Neural cell (in vitro differentiated cells): ENCODE measurements at regions not wholly inside any gene's neighbourhood (a gene's known extent, or its start where the extent isn't known, plus 50 kb on each side); places are given as distances from the start of the nearest gene placed in this dataset.

Experiments used
- H2AFZ ChIP-seq: fragments of 200-600, 300-800 bp; sonication (generic), shearing (Covaris generic); 2 replicates; pipeline ENCODE4 v1.6.0; 2014; ENCODE audit warnings: low read depth, mild to moderate bottlenecking, antibody characterized with exemption, low read length, moderate library complexity
- H3F3A ChIP-seq: fragments of 200-600 bp; shearing (Covaris generic); 2 replicates; pipeline ENCODE4 v1.6.1; 2016; ENCODE audit warnings: mild to moderate bottlenecking, moderate library complexity, mixed read lengths, antibody characterized with exemption, low read length; ENCODE audit not compliant: insufficient read depth, poor library complexity, severe bottlenecking
- H3K27ac ChIP-seq: fragments of 200-600, 300-800 bp; sonication (generic), shearing (Covaris generic); 2 replicates; pipeline ENCODE4 v1.5.1; 2014; ENCODE audit warnings: mild to moderate bottlenecking, low read length, moderate library complexity
- H3K27me3 ChIP-seq: fragments of 300-800, 200-600 bp; sonication (generic), shearing (Covaris generic); 2 replicates; pipeline ENCODE4 v1.6.0; 2014; ENCODE audit warnings: mild to moderate bottlenecking, low read depth, low read length, moderate library complexity; ENCODE audit not compliant: insufficient read depth
- H3K36me3 ChIP-seq: fragments of 300-800, 200-600 bp; sonication (generic), shearing (Covaris generic); 2 replicates; pipeline ENCODE4 v1.5.1; 2014; ENCODE audit warnings: mild to moderate bottlenecking, antibody characterized with exemption, low read length, moderate library complexity; ENCODE audit not compliant: insufficient read depth
- H3K4me2 ChIP-seq: fragments of 300-800, 200-600 bp; sonication (generic), shearing (Covaris generic); 2 replicates; pipeline ENCODE4 v1.6.0; 2014; ENCODE audit warnings: mild to moderate bottlenecking, low read length
- H3K4me3 ChIP-seq: fragments of 300-800, 200-600 bp; sonication (generic), shearing (Covaris generic); 2 replicates; pipeline ENCODE4 v1.5.1; 2014; ENCODE audit warnings: mild to moderate bottlenecking, low read length, moderate library complexity
- H3K79me2 ChIP-seq: fragments of 200-600 bp; shearing (Covaris generic); replicated peaks from 2 replicates; pipeline ENCODE4 v1.6.0; 2014; ENCODE audit warnings: mild to moderate bottlenecking, low read length, moderate library complexity; ENCODE audit not compliant: insufficient read depth
- H3K9ac ChIP-seq: fragments of 300-800, 200-600 bp; sonication (generic), shearing (Covaris generic); 2 replicates; pipeline ENCODE4 v1.6.1; 2016; ENCODE audit warnings: mild to moderate bottlenecking, low read length, mixed read lengths
- H3K9me2 ChIP-seq: fragments of 200-600 bp; shearing (Covaris generic); 2 replicates; pipeline ENCODE4 v1.6.1; 2016; ENCODE audit warnings: mild to moderate bottlenecking, low read length, mixed read lengths; ENCODE audit not compliant: insufficient read depth
- H3K9me3 ChIP-seq: fragments of 200-600, 300-800 bp; sonication (generic), shearing (Covaris generic); 2 replicates; pipeline ENCODE4 v1.6.1; 2016; ENCODE audit warnings: mild to moderate bottlenecking, mixed run types, low read length, moderate library complexity, mixed read lengths
- H4K20me1 ChIP-seq: fragments of 200-600 bp; shearing (Covaris generic); 2 replicates; pipeline ENCODE4 v1.6.1; 2016; ENCODE audit warnings: mild to moderate bottlenecking, mixed run types; ENCODE audit not compliant: insufficient read depth
- EP300 ChIP-seq: fragments of 450-650 bp; conservative IDR thresholded peaks from 2 replicates; pipeline ENCODE4 v1.6.1; 2014; ENCODE audit warnings: antibody characterized with exemption, mild to moderate bottlenecking, moderate library complexity; ENCODE audit not compliant: poor library complexity, severe bottlenecking
- EZH2 ChIP-seq: fragments of 200-600, 300-800 bp; shearing (Covaris generic), sonication (generic); IDR thresholded peaks from 2 replicates; pipeline ENCODE4 v1.6.1; 2014; ENCODE audit warnings: antibody characterized with exemption, low read length, borderline replicate concordance, mild to moderate bottlenecking; ENCODE audit not compliant: insufficient read depth, poor library complexity, severe bottlenecking
- MXI1 ChIP-seq: fragments of 450-650 bp; conservative IDR thresholded peaks from 2 replicates; pipeline ENCODE4 v1.6.1; 2014; ENCODE audit warnings: antibody characterized with exemption, mild to moderate bottlenecking; ENCODE audit not compliant: poor library complexity, severe bottlenecking
- POLR2AphosphoS5 ChIP-seq: IDR thresholded peaks from 2 replicates; pipeline ENCODE4 v1.6.1; 2012
- RAD21 ChIP-seq: fragments of 450-650 bp; conservative IDR thresholded peaks from 2 replicates; pipeline ENCODE4 v1.6.1; 2014; ENCODE audit warnings: antibody characterized with exemption, mild to moderate bottlenecking, moderate library complexity
- REST ChIP-seq: IDR thresholded peaks from 2 replicates; pipeline ENCODE4 v1.6.1; 2012; ENCODE audit warnings: borderline replicate concordance
- SMC3 ChIP-seq: fragments of 450-650 bp; conservative IDR thresholded peaks from 2 replicates; pipeline ENCODE4 v1.6.1; 2014; ENCODE audit warnings: antibody characterized with exemption, mild to moderate bottlenecking, moderate library complexity; ENCODE audit not compliant: poor library complexity
- TAF1 ChIP-seq: IDR thresholded peaks from 2 replicates; pipeline ENCODE4 v1.6.1; 2012; ENCODE audit warnings: low read depth
- TF ChIP-seq, protein P1 (sequence below): fragments of 450-650 bp; IDR thresholded peaks from 2 replicates; pipeline ENCODE4 v1.5.1; 2014; ENCODE audit warnings: antibody characterized with exemption, mild to moderate bottlenecking, moderate library complexity; ENCODE audit not compliant: poor library complexity, severe bottlenecking

GRCh38 chrX:42463706-42464490, 314.1 kb downstream of the PPP1R2C start:
- Histone ChIP-seq H4K20me1 (no peaks in the 10 kb centered on the region), H3K79me2 (no peaks in the 10 kb centered on the region), H3K4me2 (no peak overlapping the region), H3K27me3 (no peaks in the 10 kb centered on the region), H2AFZ (no peak overlapping the region), H3K9ac (no peak overlapping the region), H3K9me2 (no peaks in the 10 kb centered on the region), H3K9me3 (no peaks in the 10 kb centered on the region), H3K4me3 (no peak overlapping the region), H3K36me3 (no peaks in the 10 kb centered on the region), H3F3A (no peaks in the 10 kb centered on the region), H3K27ac (no peak overlapping the region)
- no peak for TF ChIP-seq SMC3
- TF ChIP-seq MXI1 = no peak
- TF ChIP-seq REST = no peak
- no peak for TF ChIP-seq EZH2
- no peak for TF ChIP-seq RAD21
- no peak for TF ChIP-seq TAF1
- TF ChIP-seq, protein P1, sequence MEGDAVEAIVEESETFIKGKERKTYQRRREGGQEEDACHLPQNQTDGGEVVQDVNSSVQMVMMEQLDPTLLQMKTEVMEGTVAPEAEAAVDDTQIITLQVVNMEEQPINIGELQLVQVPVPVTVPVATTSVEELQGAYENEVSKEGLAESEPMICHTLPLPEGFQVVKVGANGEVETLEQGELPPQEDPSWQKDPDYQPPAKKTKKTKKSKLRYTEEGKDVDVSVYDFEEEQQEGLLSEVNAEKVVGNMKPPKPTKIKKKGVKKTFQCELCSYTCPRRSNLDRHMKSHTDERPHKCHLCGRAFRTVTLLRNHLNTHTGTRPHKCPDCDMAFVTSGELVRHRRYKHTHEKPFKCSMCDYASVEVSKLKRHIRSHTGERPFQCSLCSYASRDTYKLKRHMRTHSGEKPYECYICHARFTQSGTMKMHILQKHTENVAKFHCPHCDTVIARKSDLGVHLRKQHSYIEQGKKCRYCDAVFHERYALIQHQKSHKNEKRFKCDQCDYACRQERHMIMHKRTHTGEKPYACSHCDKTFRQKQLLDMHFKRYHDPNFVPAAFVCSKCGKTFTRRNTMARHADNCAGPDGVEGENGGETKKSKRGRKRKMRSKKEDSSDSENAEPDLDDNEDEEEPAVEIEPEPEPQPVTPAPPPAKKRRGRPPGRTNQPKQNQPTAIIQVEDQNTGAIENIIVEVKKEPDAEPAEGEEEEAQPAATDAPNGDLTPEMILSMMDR = no peak
- no peak for TF ChIP-seq POLR2AphosphoS5
- TF ChIP-seq EP300 = no peak

DNA sequence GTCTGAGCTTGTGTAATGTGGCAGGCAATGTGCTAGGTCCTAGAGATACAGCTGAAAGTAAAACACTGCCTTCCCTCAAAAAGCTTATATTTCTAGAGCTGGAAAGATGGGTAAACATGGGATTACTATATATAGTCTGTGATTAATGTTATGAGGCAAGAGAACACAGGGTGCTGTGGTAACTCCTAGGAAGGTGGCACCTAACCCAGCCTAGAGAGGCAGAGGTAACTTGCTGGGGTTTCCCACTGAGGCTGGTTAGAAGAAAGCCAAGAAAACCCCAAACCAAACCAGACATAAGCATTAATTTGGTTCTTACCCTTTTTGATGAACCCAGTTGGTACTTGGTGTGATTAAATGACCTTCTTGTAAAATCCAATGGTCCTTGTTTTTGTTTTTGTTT, 315.0 kb downstream of the PPP1R2C start:
- no peak overlapping the region for H3K4me2 ChIP-seq
- H3K9ac ChIP-seq = no peak overlapping the region
- no peak overlapping the region for H3K4me3 ChIP-seq
- H3K27ac ChIP-seq = no peak overlapping the region
- H3K27me3 ChIP-seq = no peaks in the 10 kb centered on the region
- no peaks in the 10 kb centered on the region for H3K9me2 ChIP-seq
- H4K20me1 ChIP-seq = no peaks in the 10 kb centered on the region
- H3K79me2 ChIP-seq = no peaks in the 10 kb centered on the region
- H3K9me3 ChIP-seq = no peaks in the 10 kb centered on the region
- no peaks in the 10 kb centered on the region for H3K36me3 ChIP-seq
- TF ChIP-seq EP300 (no peak), POLR2AphosphoS5 (no peak), REST (no peak), TAF1 (no peak), SMC3 (no peak), MXI1 (no peak), RAD21 (no peak), EZH2 (no peak)
- TF ChIP-seq, protein P1 = no peak
- no peak overlapping the region for H2AFZ ChIP-seq
- no peaks in the 10 kb centered on the region for H3F3A ChIP-seq
